Tibial artery (tissue), 4 donors: ENCODE measurements at regions not wholly inside any gene's neighbourhood (a gene's known extent, or its start where the extent isn't known, plus 50 kb on each side); places are given as distances from the start of the nearest gene placed in this dataset.

Experiments
- DNase-seq, 2 donors: peaks; one replicate each; pipeline ENCODE4 v3.0.0-alpha.2; 2019
- H3K27ac ChIP-seq, 2 donors: fragments of 200-600 bp; sonication (generic) in 1 of 2; 1 replicate in 1 of 2; 2 replicates in 1 of 2; pipeline ENCODE4 v1.5.1; 2018 to 2019; ENCODE audit warnings: mild to moderate bottlenecking in 1 of 2
- H3K27me3 ChIP-seq, 2 donors: fragments of 200-600 bp; sonication (generic) in 1 of 2; one replicate each; pipeline versions ENCODE4 v1.5.1 to v1.6.0; 2016 to 2019
- H3K36me3 ChIP-seq, 3 donors: fragments of 200-600 bp; sonication (generic) in 2 of 3; one replicate each; pipeline ENCODE4 v1.5.1; 2016 to 2019; ENCODE audit warnings: mild to moderate bottlenecking in 2 of 3
- H3K4me1 ChIP-seq, 4 donors: fragments of 200-600 bp; sonication (generic) in 2 of 4; 1 replicate in 3 of 4; 2 replicates in 1 of 4; pipeline ENCODE4 v1.5.1; 2016 to 2019
- H3K4me3 ChIP-seq, 2 donors: fragments of 200-600 bp; sonication (generic) in 1 of 2; 1 replicate in 1 of 2; 2 replicates in 1 of 2; pipeline ENCODE4 v1.5.1; 2018 to 2019; ENCODE audit warnings: mild to moderate bottlenecking in 2 of 2
- H3K9me3 ChIP-seq, 3 donors: fragments of 200-600 bp; sonication (generic) in 1 of 3; one replicate each; pipeline ENCODE4 v1.5.1; 2016 to 2019
- CTCF ChIP-seq, 2 experiments: fragments of 200-600 bp in 1 of 2; fragments of 450-650 bp in 1 of 2; IDR thresholded peaks; one replicate each; pipeline ENCODE4 v1.5.1; 2017 to 2019; ENCODE audit warnings: antibody characterized with exemption in 2 of 2, mild to moderate bottlenecking in 1 of 2, moderate library complexity in 1 of 2
- intact Hi-C: fragments of 100-400 bp; cut with DNase I; formaldehyde crosslinking; loops from one replicate; pipeline ENCODE4 v1.15.0; 2023; ENCODE audit warnings: low total_unique reads

GRCh38 chr18:25883091-25883490, 207.3 kb downstream of the SS18 start:
- intact Hi-C loops: no loop called here
- TF ChIP-seq CTCF (IDR thresholded peaks at IDR 0.05): no peak
- Histone ChIP-seq H3K9me3 (peaks cover 0 to 16% (median 9%) of the 10 kb centered on the region in 3 donors), H3K27ac (no peak overlapping the region), H3K36me3 (no peaks in the 10 kb centered on the region), H3K4me3 (no peak overlapping the region), H3K4me1 (no peaks in the 10 kb centered on the region), H3K27me3 (no peaks in the 10 kb centered on the region)
- no peak for DNase-seq

- intact Hi-C loops: no loop called here
- no peak for TF ChIP-seq CTCF (IDR thresholded peaks at IDR 0.05)
Observed at GRCh38 chr18:25881149-25881548, 209.3 kb downstream of the SS18 start.

GRCh38 chr18:25880441-25880840, 210.0 kb downstream of the SS18 start:
- TF ChIP-seq CTCF (IDR thresholded peaks at IDR 0.05): no peak
- H3K4me3 ChIP-seq: no peak overlapping the region
- DNase-seq: no peak

More at GRCh38 chr18:25881149-25881548, 209.3 kb downstream of the SS18 start:
- H3K27me3 ChIP-seq: no peaks in the 10 kb centered on the region
- no peak for DNase-seq
- H3K27ac ChIP-seq: no peak overlapping the region
- peaks cover 0 to 8% (median 8%) of the 10 kb centered on the region in 3 donors for H3K9me3 ChIP-seq
- no peak overlapping the region for H3K4me3 ChIP-seq
- H3K4me1 ChIP-seq: no peaks in the 10 kb centered on the region
- H3K36me3 ChIP-seq: no peaks in the 10 kb centered on the region

GRCh38 chr18:25876330-25876948, 214.0 kb downstream of the SS18 start:
- intact Hi-C loops: no loop called here
- no peak for TF ChIP-seq CTCF (IDR thresholded peaks at IDR 0.05)

More at GRCh38 chr18:25880441-25880840, 210.0 kb downstream of the SS18 start:
- Histone ChIP-seq H3K27me3 (no peaks in the 10 kb centered on the region), H3K36me3 (no peaks in the 10 kb centered on the region), H3K9me3 (peaks cover 0 to 1% (median under 1%) of the 10 kb centered on the region in 3 donors), H3K27ac (no peak overlapping the region), H3K4me1 (no peaks in the 10 kb centered on the region)
- intact Hi-C loops: no loop called here

GRCh38 chr18:25875551-25876240, 214.7 kb downstream of the SS18 start:
- Histone ChIP-seq H3K4me3 (no peak overlapping the region), H3K9me3 (peaks cover 0 to 6% (median 0%) of the 10 kb centered on the region in 3 donors), H3K36me3 (no peaks in the 10 kb centered on the region), H3K27ac (no peak overlapping the region), H3K27me3 (no peaks in the 10 kb centered on the region), H3K4me1 (no peaks in the 10 kb centered on the region)
- no peak for DNase-seq
- intact Hi-C loops: no loop called here
- no peak for TF ChIP-seq CTCF (IDR thresholded peaks at IDR 0.05)

More at GRCh38 chr18:25876330-25876948, 214.0 kb downstream of the SS18 start:
- Histone ChIP-seq H3K27me3 (no peaks in the 10 kb centered on the region), H3K27ac (no peak overlapping the region), H3K4me3 (no peak overlapping the region), H3K4me1 (no peaks in the 10 kb centered on the region), H3K9me3 (peaks cover 0 to 6% (median 0%) of the 10 kb centered on the region in 3 donors), H3K36me3 (no peaks in the 10 kb centered on the region)
- no peak for DNase-seq
